LNCaP clone FGC (cell line): ENCODE measurements at regions not wholly inside any gene's neighbourhood (a gene's known extent, or its start where the extent isn't known, plus 50 kb on each side); places are given as distances from the start of the nearest gene placed in this dataset.
A peak's percentile ranks its signal among the peaks of the same experiment; 100 is the strongest.
"Not testable (repeated sequence)": the region's sequence is repeated elsewhere in the genome, so short reads cannot be mapped to it uniquely, and the experiment has no call there.

Experiments
- DNase-seq: peaks from one replicate; pipeline ENCODE4 v3.0.0-alpha.2; 2011; ENCODE audit warnings: low read depth
- H3K4me3 ChIP-seq: 2 replicates; pipeline ENCODE4 v1.5.1; 2011; ENCODE audit warnings: mild to moderate bottlenecking, low read depth, low read length, control low read depth
- CTCF ChIP-seq: IDR thresholded peaks from 2 replicates; pipeline ENCODE4 v1.5.1; 2012; ENCODE audit warnings: mild to moderate bottlenecking; ENCODE audit not compliant: control insufficient read depth, insufficient read depth; ENCODE audit errors: extremely low read depth

DNA sequence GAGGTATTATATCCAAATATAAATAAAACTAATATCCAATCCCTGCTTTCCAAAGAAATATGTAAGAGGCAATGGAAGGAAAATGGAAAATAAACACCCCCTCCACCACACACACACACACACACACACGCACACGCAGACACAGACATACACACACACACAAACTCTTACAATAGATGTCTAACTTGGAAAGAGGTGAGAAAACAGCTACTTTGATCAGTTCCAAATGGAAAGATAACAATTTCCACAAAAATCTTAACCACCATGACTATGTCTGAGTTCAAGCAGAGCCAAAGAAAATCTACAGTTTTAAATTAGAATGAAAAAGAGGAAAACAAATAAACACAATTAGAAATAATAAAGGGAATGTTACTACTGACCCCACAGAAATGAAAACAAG lies 285.3 kb upstream of the TGFBR2 start:
- DNase-seq: no peak
- no peak for TF ChIP-seq CTCF
- no peak overlapping the region for H3K4me3 ChIP-seq

- DNase-seq, H3K4me3 ChIP-seq: not testable (repeated sequence)
Observed at GRCh38 chr3:30323649-30324048, 282.8 kb upstream of the TGFBR2 start.

DNA sequence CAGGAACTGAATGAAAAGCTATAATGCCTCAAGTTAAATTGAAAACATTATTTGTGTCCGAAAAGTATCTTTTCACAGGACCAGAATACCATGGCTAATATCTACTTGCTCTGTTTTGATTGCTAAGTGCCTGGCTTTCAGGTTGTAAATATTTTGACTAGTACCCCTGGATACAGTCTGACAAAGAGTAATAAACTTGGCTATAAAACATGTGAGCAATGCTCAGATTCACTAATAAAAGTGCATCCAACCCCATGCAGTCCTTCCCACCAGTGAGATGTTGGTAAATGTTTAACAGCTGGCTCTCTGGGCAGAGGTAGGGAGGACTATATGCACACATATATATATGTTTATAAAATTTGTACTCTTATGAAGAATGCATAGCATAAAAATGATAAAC lies 281.8 kb upstream of the TGFBR2 start:
- DNase-seq: peak; percentile 54
- no peak overlapping the region for H3K4me3 ChIP-seq
- no peak for TF ChIP-seq CTCF

GRCh38 chr3:30327976-30328375 lies 278.4 kb upstream of the TGFBR2 start:
- H3K4me3 ChIP-seq, DNase-seq: not testable (repeated sequence)

GRCh38 chr3:30328935-30329334 lies 277.5 kb upstream of the TGFBR2 start:
- H3K4me3 ChIP-seq, DNase-seq: not testable (repeated sequence)

DNA sequence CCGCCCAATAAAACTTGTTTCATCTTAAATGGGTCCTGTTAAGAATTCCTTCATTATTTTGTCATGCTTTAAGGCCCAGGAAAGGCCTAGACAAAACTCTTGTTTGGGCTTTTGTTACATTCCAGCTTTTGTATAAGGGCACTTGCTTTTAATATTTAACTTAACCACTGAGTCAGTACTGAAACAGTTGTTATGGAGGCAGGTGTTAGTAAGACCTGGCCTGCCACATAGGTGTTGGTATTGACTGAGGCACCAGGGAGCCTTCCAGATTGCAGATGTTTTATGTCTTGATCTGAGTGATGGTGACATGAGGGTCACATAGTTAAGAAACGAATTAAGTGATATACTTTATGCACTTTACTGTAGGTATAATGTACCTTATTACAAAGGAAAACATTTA lies 274.9 kb upstream of the TGFBR2 start:
- no peak overlapping the region for H3K4me3 ChIP-seq
- DNase-seq: no peak
- no peak for TF ChIP-seq CTCF

- TF ChIP-seq CTCF: no peak
- H3K4me3 ChIP-seq: no peak overlapping the region
- DNase-seq: no peak
Observed at GRCh38 chr3:30332196-30333021, 274.0 kb upstream of the TGFBR2 start.

GRCh38 chr3:30333143-30333542 lies 273.3 kb upstream of the TGFBR2 start:
- H3K4me3 ChIP-seq: no peak overlapping the region
- DNase-seq: no peak
- no peak for TF ChIP-seq CTCF
